Neural cell (in vitro differentiated cells): ENCODE measurements at regions not wholly inside any gene's neighbourhood (a gene's known extent, or its start where the extent isn't known, plus 50 kb on each side); places are given as distances from the start of the nearest gene placed in this dataset.

Experiments used
- H2AFZ ChIP-seq: fragments of 200-600, 300-800 bp; sonication (generic), shearing (Covaris generic); 2 replicates; pipeline ENCODE4 v1.6.0; 2014; ENCODE audit warnings: low read depth, mild to moderate bottlenecking, antibody characterized with exemption, low read length, moderate library complexity
- H3F3A ChIP-seq: fragments of 200-600 bp; shearing (Covaris generic); 2 replicates; pipeline ENCODE4 v1.6.1; 2016; ENCODE audit warnings: mild to moderate bottlenecking, moderate library complexity, mixed read lengths, antibody characterized with exemption, low read length; ENCODE audit not compliant: insufficient read depth, poor library complexity, severe bottlenecking
- H3K27ac ChIP-seq: fragments of 200-600, 300-800 bp; sonication (generic), shearing (Covaris generic); 2 replicates; pipeline ENCODE4 v1.5.1; 2014; ENCODE audit warnings: mild to moderate bottlenecking, low read length, moderate library complexity
- H3K27me3 ChIP-seq: fragments of 300-800, 200-600 bp; sonication (generic), shearing (Covaris generic); 2 replicates; pipeline ENCODE4 v1.6.0; 2014; ENCODE audit warnings: mild to moderate bottlenecking, low read depth, low read length, moderate library complexity; ENCODE audit not compliant: insufficient read depth
- H3K36me3 ChIP-seq: fragments of 300-800, 200-600 bp; sonication (generic), shearing (Covaris generic); 2 replicates; pipeline ENCODE4 v1.5.1; 2014; ENCODE audit warnings: mild to moderate bottlenecking, antibody characterized with exemption, low read length, moderate library complexity; ENCODE audit not compliant: insufficient read depth
- H3K4me2 ChIP-seq: fragments of 300-800, 200-600 bp; sonication (generic), shearing (Covaris generic); 2 replicates; pipeline ENCODE4 v1.6.0; 2014; ENCODE audit warnings: mild to moderate bottlenecking, low read length
- H3K4me3 ChIP-seq: fragments of 300-800, 200-600 bp; sonication (generic), shearing (Covaris generic); 2 replicates; pipeline ENCODE4 v1.5.1; 2014; ENCODE audit warnings: mild to moderate bottlenecking, low read length, moderate library complexity
- H3K79me2 ChIP-seq: fragments of 200-600 bp; shearing (Covaris generic); replicated peaks from 2 replicates; pipeline ENCODE4 v1.6.0; 2014; ENCODE audit warnings: mild to moderate bottlenecking, low read length, moderate library complexity; ENCODE audit not compliant: insufficient read depth
- H3K9ac ChIP-seq: fragments of 300-800, 200-600 bp; sonication (generic), shearing (Covaris generic); 2 replicates; pipeline ENCODE4 v1.6.1; 2016; ENCODE audit warnings: mild to moderate bottlenecking, low read length, mixed read lengths
- H3K9me2 ChIP-seq: fragments of 200-600 bp; shearing (Covaris generic); 2 replicates; pipeline ENCODE4 v1.6.1; 2016; ENCODE audit warnings: mild to moderate bottlenecking, low read length, mixed read lengths; ENCODE audit not compliant: insufficient read depth
- H3K9me3 ChIP-seq: fragments of 200-600, 300-800 bp; sonication (generic), shearing (Covaris generic); 2 replicates; pipeline ENCODE4 v1.6.1; 2016; ENCODE audit warnings: mild to moderate bottlenecking, mixed run types, low read length, moderate library complexity, mixed read lengths
- H4K20me1 ChIP-seq: fragments of 200-600 bp; shearing (Covaris generic); 2 replicates; pipeline ENCODE4 v1.6.1; 2016; ENCODE audit warnings: mild to moderate bottlenecking, mixed run types; ENCODE audit not compliant: insufficient read depth
- EP300 ChIP-seq: fragments of 450-650 bp; conservative IDR thresholded peaks from 2 replicates; pipeline ENCODE4 v1.6.1; 2014; ENCODE audit warnings: antibody characterized with exemption, mild to moderate bottlenecking, moderate library complexity; ENCODE audit not compliant: poor library complexity, severe bottlenecking
- EZH2 ChIP-seq: fragments of 200-600, 300-800 bp; shearing (Covaris generic), sonication (generic); IDR thresholded peaks from 2 replicates; pipeline ENCODE4 v1.6.1; 2014; ENCODE audit warnings: antibody characterized with exemption, low read length, borderline replicate concordance, mild to moderate bottlenecking; ENCODE audit not compliant: insufficient read depth, poor library complexity, severe bottlenecking
- MXI1 ChIP-seq: fragments of 450-650 bp; conservative IDR thresholded peaks from 2 replicates; pipeline ENCODE4 v1.6.1; 2014; ENCODE audit warnings: antibody characterized with exemption, mild to moderate bottlenecking; ENCODE audit not compliant: poor library complexity, severe bottlenecking
- POLR2AphosphoS5 ChIP-seq: IDR thresholded peaks from 2 replicates; pipeline ENCODE4 v1.6.1; 2012
- RAD21 ChIP-seq: fragments of 450-650 bp; conservative IDR thresholded peaks from 2 replicates; pipeline ENCODE4 v1.6.1; 2014; ENCODE audit warnings: antibody characterized with exemption, mild to moderate bottlenecking, moderate library complexity
- SMC3 ChIP-seq: fragments of 450-650 bp; conservative IDR thresholded peaks from 2 replicates; pipeline ENCODE4 v1.6.1; 2014; ENCODE audit warnings: antibody characterized with exemption, mild to moderate bottlenecking, moderate library complexity; ENCODE audit not compliant: poor library complexity
- TAF1 ChIP-seq: IDR thresholded peaks from 2 replicates; pipeline ENCODE4 v1.6.1; 2012; ENCODE audit warnings: low read depth
- TF ChIP-seq, protein P1 (sequence below): IDR thresholded peaks from 2 replicates; pipeline ENCODE4 v1.6.1; 2012; ENCODE audit warnings: borderline replicate concordance
- TF ChIP-seq, protein P2 (sequence below): fragments of 450-650 bp; IDR thresholded peaks from 2 replicates; pipeline ENCODE4 v1.5.1; 2014; ENCODE audit warnings: antibody characterized with exemption, mild to moderate bottlenecking, moderate library complexity; ENCODE audit not compliant: poor library complexity, severe bottlenecking

DNA sequence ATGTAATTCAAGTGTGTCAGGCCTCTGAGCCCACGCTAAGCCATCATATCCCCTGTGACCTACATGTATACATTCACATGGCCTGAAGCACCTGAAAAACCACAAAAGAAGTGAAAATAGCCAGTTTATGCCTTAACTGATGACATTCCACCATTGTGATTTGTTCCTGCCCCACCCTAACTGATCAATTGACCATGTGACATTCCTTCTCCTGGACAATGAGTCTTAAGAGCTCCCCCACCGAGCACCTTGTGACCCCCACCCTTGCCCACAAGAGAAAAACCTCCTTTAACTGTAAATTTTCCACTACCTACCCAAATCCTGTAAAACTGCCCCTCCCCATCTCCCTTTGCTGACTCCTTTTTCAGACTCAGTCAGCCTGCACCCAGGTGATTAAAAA, 52.1 kb upstream of the ARHGEF7 start (continued):
- TF ChIP-seq SMC3, result no peak
- TF ChIP-seq RAD21, result no peak
- TF ChIP-seq TAF1, result no peak

DNA sequence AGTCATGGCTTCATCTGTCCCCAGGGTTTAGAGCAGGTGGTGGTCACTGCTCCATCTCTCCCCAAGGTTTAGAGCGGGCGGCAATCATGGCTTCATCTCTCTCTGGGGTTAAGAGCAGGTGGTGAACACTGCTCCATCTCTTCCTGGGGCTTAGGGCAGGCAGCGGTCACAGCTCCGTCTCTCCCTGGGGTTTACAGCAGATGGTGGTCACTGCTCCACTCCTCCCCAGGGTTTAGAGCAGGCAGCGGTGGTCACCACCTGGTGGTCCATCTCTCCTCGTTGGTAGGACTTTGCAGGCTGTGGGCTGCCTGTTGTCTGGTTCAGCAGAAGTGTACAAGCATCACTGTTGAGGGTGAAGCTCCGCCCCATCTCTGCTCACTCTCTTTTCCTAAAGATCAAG, 52.8 kb upstream of the ARHGEF7 start:
- Histone ChIP-seq H3K9me3 (no peaks in the 10 kb centered on the region), H3K9me2 (no peaks in the 10 kb centered on the region), H3K27me3 (peaks cover 8% of the 10 kb centered on the region), H3K27ac (no peak overlapping the region), H2AFZ (no peak overlapping the region), H4K20me1 (no peaks in the 10 kb centered on the region), H3K4me3 (no peak overlapping the region), H3K36me3 (no peaks in the 10 kb centered on the region), H3F3A (no peaks in the 10 kb centered on the region), H3K4me2 (no peak overlapping the region), H3K9ac (no peak overlapping the region), H3K79me2 (no peaks in the 10 kb centered on the region)
- TF ChIP-seq MXI1, result no peak
- TF ChIP-seq SMC3, result no peak
- no peak for TF ChIP-seq RAD21
- TF ChIP-seq, protein P1, sequence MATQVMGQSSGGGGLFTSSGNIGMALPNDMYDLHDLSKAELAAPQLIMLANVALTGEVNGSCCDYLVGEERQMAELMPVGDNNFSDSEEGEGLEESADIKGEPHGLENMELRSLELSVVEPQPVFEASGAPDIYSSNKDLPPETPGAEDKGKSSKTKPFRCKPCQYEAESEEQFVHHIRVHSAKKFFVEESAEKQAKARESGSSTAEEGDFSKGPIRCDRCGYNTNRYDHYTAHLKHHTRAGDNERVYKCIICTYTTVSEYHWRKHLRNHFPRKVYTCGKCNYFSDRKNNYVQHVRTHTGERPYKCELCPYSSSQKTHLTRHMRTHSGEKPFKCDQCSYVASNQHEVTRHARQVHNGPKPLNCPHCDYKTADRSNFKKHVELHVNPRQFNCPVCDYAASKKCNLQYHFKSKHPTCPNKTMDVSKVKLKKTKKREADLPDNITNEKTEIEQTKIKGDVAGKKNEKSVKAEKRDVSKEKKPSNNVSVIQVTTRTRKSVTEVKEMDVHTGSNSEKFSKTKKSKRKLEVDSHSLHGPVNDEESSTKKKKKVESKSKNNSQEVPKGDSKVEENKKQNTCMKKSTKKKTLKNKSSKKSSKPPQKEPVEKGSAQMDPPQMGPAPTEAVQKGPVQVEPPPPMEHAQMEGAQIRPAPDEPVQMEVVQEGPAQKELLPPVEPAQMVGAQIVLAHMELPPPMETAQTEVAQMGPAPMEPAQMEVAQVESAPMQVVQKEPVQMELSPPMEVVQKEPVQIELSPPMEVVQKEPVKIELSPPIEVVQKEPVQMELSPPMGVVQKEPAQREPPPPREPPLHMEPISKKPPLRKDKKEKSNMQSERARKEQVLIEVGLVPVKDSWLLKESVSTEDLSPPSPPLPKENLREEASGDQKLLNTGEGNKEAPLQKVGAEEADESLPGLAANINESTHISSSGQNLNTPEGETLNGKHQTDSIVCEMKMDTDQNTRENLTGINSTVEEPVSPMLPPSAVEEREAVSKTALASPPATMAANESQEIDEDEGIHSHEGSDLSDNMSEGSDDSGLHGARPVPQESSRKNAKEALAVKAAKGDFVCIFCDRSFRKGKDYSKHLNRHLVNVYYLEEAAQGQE, result no peak
- no peak for TF ChIP-seq POLR2AphosphoS5
- no peak for TF ChIP-seq EZH2
- TF ChIP-seq TAF1, result no peak
- TF ChIP-seq EP300, result no peak
- TF ChIP-seq, protein P2, sequence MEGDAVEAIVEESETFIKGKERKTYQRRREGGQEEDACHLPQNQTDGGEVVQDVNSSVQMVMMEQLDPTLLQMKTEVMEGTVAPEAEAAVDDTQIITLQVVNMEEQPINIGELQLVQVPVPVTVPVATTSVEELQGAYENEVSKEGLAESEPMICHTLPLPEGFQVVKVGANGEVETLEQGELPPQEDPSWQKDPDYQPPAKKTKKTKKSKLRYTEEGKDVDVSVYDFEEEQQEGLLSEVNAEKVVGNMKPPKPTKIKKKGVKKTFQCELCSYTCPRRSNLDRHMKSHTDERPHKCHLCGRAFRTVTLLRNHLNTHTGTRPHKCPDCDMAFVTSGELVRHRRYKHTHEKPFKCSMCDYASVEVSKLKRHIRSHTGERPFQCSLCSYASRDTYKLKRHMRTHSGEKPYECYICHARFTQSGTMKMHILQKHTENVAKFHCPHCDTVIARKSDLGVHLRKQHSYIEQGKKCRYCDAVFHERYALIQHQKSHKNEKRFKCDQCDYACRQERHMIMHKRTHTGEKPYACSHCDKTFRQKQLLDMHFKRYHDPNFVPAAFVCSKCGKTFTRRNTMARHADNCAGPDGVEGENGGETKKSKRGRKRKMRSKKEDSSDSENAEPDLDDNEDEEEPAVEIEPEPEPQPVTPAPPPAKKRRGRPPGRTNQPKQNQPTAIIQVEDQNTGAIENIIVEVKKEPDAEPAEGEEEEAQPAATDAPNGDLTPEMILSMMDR, result no peak

DNA sequence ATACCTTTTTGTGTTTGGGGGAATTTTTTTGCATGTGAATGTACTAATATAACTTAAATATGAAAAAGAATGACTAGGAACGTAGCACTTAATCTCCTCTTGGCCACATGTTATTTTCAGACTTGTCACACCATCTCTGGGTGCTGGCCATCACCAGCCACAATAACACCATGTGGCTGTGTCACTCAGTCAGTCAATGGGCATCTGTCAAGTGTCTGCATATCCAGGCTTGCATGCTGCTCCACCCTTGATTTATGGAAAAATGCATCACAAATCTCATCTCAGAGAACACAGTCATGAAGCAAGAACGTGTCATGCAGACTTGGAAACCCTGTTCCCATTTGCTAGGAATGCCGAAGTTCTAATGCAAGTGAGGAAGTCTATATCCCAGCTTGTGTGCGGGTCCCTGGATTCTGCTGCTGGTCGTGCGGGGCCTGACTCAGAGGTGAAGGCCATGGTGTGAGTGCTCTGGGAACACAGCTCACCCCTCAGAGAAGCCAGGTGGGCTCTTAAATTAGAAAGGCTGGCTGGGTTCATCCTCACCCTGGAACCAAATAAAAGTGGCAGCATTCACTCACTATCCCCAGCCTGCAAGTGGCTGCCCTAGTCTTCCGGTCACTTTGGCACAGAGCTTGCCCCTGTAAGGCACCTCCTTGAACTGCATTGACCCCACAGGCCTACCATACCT, 53.6 kb upstream of the ARHGEF7 start:
- H3K27me3 ChIP-seq, result peaks cover 5% of the 10 kb centered on the region
- no peak for TF ChIP-seq SMC3
- TF ChIP-seq TAF1, result no peak
- no peak for TF ChIP-seq MXI1
- TF ChIP-seq EP300, result no peak
- H3F3A ChIP-seq, result no peaks in the 10 kb centered on the region
- no peak overlapping the region for H3K9ac ChIP-seq
- H3K9me3 ChIP-seq, result no peaks in the 10 kb centered on the region
- no peak overlapping the region for H3K4me2 ChIP-seq
- H4K20me1 ChIP-seq, result no peaks in the 10 kb centered on the region
- H2AFZ ChIP-seq, result no peak overlapping the region
- H3K4me3 ChIP-seq, result no peak overlapping the region
- H3K9me2 ChIP-seq, result no peaks in the 10 kb centered on the region
- no peaks in the 10 kb centered on the region for H3K79me2 ChIP-seq
- no peak overlapping the region for H3K27ac ChIP-seq
- H3K36me3 ChIP-seq, result no peaks in the 10 kb centered on the region
